SK-N-MC (cell line): ENCODE measurements at regions not wholly inside any gene's neighbourhood (a gene's known extent, or its start where the extent isn't known, plus 50 kb on each side); places are given as distances from the start of the nearest gene placed in this dataset.

Source experiments
- DNase-seq: peaks from one replicate; pipeline ENCODE4 v3.0.0-alpha.2; 2011; ENCODE audit warnings: low read depth, low spot score
- H3K27ac ChIP-seq: fragments of 200-600 bp; sonication (generic); 2 replicates; pipeline ENCODE4 v1.5.1; 2016; ENCODE audit warnings: mixed run types
- H3K36me3 ChIP-seq: fragments of 200-600 bp; sonication (generic); 2 replicates; pipeline ENCODE4 v1.6.1; 2017; ENCODE audit warnings: antibody characterized with exemption, low read length, mixed read lengths; ENCODE audit not compliant: insufficient read depth
- H3K4me3 ChIP-seq: fragments of 200-600 bp; sonication (generic); 2 replicates; pipeline ENCODE4 v1.5.1; 2016
- H3K9ac ChIP-seq: fragments of 200-600 bp; sonication (generic); 2 replicates; pipeline ENCODE4 v1.8.0; 2017; ENCODE audit warnings: mixed run types, mixed read lengths; ENCODE audit not compliant: insufficient read length
- H3K9me3 ChIP-seq: fragments of 200-600 bp; sonication (generic); 2 replicates; pipeline ENCODE4 v1.6.1; 2017; ENCODE audit warnings: low read depth, mild to moderate bottlenecking, antibody characterized with exemption, low read length, moderate library complexity, mixed read lengths
- EZH2 ChIP-seq: fragments of 200-600 bp; sonication (generic); IDR thresholded peaks from one replicate; pipeline ENCODE4 v1.6.1; 2017; ENCODE audit warnings: antibody characterized with exemption
- FOXP2 ChIP-seq: optimal IDR thresholded peaks from 2 replicates; pipeline ENCODE3; 2011; ENCODE audit warnings: mild to moderate bottlenecking, moderate library complexity; ENCODE audit not compliant: insufficient read depth; ENCODE audit errors: extremely low read length, control extremely low read depth
- POLR2AphosphoS5 ChIP-seq: IDR thresholded peaks from 2 replicates; pipeline ENCODE4 v1.6.1; 2012; ENCODE audit warnings: mild to moderate bottlenecking, low read depth, low read length, borderline replicate concordance

DNA sequence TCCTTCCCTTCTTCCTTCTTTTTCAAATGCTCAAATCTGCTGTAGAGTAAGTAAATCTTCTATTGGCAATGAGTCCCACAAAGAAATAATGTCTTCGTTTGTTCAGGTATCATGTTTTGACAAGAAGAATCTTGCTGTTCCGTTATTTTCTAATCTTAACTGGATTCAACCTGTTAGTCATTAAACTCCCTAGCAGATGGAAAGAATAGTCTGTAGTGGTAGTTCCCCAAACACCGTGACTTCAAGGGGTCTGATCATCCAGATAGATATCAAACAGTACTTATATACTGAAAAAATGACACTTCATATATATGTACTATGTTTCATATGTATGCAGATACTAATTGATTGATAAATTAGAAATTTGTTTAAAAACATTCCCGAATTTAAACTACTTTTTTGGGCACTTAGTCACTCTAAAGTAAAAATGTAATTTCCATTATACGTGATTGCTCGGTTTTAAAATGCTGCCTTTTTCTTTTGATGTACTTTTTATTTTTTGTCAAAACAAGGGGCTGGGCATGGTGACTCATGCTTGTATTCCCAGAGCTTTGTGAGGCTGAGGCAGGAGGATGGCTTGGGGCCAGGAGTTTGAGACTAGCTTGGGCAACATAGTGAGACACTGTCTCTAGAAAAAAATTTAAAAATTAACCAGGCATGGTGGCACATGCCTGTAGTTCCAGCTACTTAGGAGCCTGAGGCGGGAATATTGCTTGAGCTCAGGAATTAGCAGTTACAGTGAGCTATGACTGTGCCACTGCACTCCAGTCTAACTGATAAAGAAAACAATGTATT is 335.7 kb upstream of the SNX7 start:
- Histone ChIP-seq H3K27ac (peak overlapping the region; percentile 99), H3K9ac (no peak overlapping the region), H3K4me3 (no peak overlapping the region), H3K9me3 (no peaks in the 10 kb centered on the region), H3K36me3 (no peaks in the 10 kb centered on the region)
- DNase-seq: no peak
- TF ChIP-seq POLR2AphosphoS5 (no peak), EZH2 (no peak), FOXP2 (no peak)

DNA sequence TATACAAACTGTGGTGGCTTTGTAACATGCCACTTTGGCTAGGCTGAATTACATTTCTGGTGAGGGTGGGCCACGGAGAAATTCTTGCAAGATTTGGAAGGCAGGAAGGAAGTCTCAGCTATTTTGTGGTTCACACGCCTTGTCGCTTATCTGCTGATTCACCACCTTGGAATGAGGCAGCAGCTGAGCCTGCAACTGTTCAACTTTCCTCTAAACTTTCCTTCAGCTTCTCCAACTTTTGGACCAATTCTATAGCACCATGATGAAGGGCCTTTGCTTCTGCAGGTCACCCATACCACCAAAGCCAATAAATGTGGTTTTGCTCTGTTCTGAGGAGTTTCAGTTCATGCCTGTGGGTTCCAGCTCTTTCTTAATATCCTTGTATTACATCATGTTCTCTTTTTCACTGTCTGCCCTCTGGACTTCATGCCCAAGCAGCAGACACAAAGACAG is 337.6 kb upstream of the SNX7 start:
- Histone ChIP-seq H3K9me3 (peaks cover 5% of the 10 kb centered on the region; the same call in 1 of the 2 replicates), H3K9ac (peak overlapping the region; percentile 54), H3K4me3 (peak overlapping the region; percentile 70), H3K27ac (peak overlapping the region; percentile 99), H3K36me3 (no peaks in the 10 kb centered on the region)
- no peak; the same call in 1 of the 2 replicates for TF ChIP-seq POLR2AphosphoS5
- peak; percentile 35 for TF ChIP-seq FOXP2
- DNase-seq: peak; percentile 91

DNA sequence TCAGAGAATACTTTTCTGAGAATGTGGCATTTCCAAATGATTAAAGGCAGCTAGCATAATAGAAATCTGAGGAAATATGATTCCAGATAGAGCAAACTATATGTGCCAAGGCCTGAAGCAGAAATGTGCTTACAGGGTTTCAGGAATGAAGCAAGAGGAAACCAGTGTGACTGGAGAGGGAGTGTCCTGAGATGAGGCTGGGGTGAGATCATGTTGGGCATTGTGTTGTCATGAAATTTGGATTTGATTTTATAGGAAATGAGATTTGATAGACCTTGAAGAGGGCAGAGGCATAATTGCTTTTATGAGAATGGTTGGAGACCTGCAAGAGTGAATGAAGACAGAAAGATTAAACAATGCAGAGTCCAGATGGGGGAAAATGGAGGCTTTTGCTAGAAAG is 338.1 kb upstream of the SNX7 start:
- H3K4me3 ChIP-seq: peak overlapping the region; percentile 70
- H3K27ac ChIP-seq: peak overlapping the region; percentile 99
- TF ChIP-seq POLR2AphosphoS5 (no peak; the same call in 1 of the 2 replicates), EZH2 (no peak), FOXP2 (no peak)
- DNase-seq: peak; percentile 64
- no peaks in the 10 kb centered on the region for H3K36me3 ChIP-seq
- peak overlapping the region; percentile 54 for H3K9ac ChIP-seq
- peaks cover 5% of the 10 kb centered on the region; the same call in 1 of the 2 replicates for H3K9me3 ChIP-seq

DNA sequence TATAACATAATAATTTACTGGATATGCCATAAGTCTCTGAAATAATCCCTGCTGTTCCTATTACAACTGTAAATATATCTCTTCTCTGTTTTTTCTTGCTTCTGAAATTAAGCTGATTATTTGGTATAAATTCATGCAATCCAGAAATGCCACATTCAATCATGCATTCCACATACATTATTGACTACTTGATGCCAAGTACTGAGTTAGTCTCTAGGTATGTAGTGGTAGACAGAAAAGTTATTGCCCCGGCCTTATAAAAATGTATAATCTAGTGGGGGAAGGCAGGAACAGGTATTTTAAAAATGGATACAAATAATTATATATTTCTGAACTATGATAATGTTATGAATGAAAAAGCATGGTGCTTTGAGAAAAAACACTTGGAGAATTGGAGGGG is 338.6 kb upstream of the SNX7 start:
- Histone ChIP-seq H3K4me3 (peak overlapping the region; percentile 70), H3K36me3 (no peaks in the 10 kb centered on the region), H3K9ac (peak overlapping the region; percentile 54), H3K9me3 (peaks cover 5% of the 10 kb centered on the region; the same call in 1 of the 2 replicates), H3K27ac (peak overlapping the region; percentile 99)
- TF ChIP-seq EZH2 (no peak), FOXP2 (no peak)
- DNase-seq: no peak

DNA sequence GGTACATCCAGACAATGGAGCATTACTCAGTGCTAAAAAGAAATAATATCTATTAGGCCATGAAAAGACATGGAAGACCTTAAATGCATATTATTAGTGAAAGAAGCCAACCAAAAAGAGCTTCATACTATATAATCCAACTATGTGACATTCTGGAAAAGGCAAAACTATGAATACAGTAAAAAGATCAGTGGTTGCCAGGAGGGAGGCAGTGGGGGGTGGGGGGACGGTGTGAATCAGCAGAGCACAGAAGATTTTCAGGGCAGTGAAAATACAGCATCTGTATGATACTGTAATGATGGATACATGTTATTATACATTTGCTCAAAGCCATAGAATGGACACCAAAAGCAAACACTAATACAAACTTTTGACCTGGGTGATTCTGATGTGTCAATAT is 339.4 kb upstream of the SNX7 start:
- DNase-seq: no peak
- no peaks in the 10 kb centered on the region for H3K36me3 ChIP-seq
- peaks cover 5% of the 10 kb centered on the region; the same call in 1 of the 2 replicates for H3K9me3 ChIP-seq
- TF ChIP-seq FOXP2 (no peak), POLR2AphosphoS5 (no peak), EZH2 (no peak)
- peak overlapping the region; percentile 99 for H3K27ac ChIP-seq
- H3K9ac ChIP-seq: no peak overlapping the region
- H3K4me3 ChIP-seq: no peak overlapping the region

DNA sequence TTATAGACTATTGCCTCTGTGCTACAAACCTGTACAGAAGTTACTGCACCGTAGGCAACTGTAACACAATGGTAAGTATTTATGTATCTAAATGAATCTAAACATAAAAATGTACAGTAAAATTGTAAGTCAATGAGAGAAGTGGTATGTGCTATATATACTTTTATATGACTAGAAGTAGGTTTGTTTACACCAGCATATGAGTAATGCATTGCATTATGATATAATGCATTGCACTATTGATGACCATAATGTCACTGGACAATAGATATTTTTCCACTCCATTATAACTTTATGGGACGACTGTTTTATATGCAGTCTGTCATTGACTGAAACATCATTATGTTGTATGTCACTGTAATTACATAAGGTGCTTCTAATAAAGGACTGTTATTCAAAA is 340.3 kb upstream of the SNX7 start:
- Histone ChIP-seq H3K27ac (no peak overlapping the region), H3K36me3 (no peaks in the 10 kb centered on the region), H3K4me3 (no peak overlapping the region), H3K9ac (no peak overlapping the region), H3K9me3 (peaks cover 5% of the 10 kb centered on the region; the same call in 1 of the 2 replicates)
- TF ChIP-seq FOXP2 (no peak), EZH2 (no peak), POLR2AphosphoS5 (no peak)
- no peak for DNase-seq

DNA sequence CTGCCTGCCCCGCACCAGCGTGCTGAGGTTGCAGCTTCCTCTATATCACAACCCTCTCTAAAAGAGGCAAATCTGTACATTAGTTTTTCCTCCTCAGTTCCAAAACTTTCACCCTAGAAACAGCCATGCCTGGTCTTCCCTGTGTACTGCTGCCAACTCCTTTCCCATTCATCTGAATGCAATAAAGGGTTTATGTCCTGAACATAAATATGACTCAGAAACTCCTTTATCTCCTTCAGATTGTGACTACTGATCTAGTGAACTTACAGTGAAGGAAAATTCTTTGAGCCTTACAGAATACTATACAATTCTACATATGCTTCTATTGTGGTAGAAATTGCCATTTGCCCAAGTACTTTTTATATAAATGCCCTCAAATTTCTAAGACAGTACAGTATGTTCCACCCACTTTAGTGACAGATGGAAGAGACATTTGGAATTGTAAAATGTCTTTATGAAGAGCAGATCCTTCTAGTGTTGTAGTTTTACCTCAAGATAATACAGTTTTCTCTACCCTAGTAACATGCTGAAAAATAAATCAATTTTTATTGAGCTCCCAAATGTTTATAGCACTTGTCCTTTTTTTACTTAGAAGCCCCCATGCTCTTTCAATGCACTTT is 345.1 kb upstream of the SNX7 start:
- H3K9me3 ChIP-seq: peaks cover 5% of the 10 kb centered on the region; the same call in 1 of the 2 replicates
- DNase-seq: no peak
- peak overlapping the region; percentile 8; the same call in 1 of the 2 replicates for H3K27ac ChIP-seq
- H3K4me3 ChIP-seq: no peak overlapping the region
- no peaks in the 10 kb centered on the region for H3K36me3 ChIP-seq
- no peak overlapping the region for H3K9ac ChIP-seq
- no peak for TF ChIP-seq EZH2
- no peak for TF ChIP-seq POLR2AphosphoS5
- TF ChIP-seq FOXP2: no peak

DNA sequence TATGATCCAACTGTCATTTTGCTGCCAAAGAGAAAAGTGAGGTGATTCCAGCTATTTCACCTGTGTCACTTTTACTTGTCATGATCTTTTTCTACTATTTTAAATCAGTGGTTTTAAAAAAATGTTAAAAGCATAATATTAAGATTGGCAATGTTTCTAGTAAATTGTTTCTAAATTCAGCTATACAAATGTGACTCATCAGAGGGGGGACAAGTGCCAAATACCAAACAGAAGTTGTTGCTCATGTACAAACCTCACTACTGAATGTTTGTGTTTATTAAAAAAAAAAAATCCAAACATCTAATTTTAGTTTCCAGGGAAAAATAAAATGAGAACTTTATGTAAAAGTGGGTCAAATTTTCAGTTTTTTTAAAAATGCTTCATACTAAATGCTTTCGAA is 346.2 kb upstream of the SNX7 start:
- H3K36me3 ChIP-seq: no peaks in the 10 kb centered on the region
- peaks cover 5% of the 10 kb centered on the region; the same call in 1 of the 2 replicates for H3K9me3 ChIP-seq
- TF ChIP-seq EZH2: no peak
- TF ChIP-seq POLR2AphosphoS5: no peak
- no peak for TF ChIP-seq FOXP2
- no peak overlapping the region for H3K4me3 ChIP-seq
- H3K27ac ChIP-seq: no peak overlapping the region
- no peak for DNase-seq
- H3K9ac ChIP-seq: no peak overlapping the region

DNA sequence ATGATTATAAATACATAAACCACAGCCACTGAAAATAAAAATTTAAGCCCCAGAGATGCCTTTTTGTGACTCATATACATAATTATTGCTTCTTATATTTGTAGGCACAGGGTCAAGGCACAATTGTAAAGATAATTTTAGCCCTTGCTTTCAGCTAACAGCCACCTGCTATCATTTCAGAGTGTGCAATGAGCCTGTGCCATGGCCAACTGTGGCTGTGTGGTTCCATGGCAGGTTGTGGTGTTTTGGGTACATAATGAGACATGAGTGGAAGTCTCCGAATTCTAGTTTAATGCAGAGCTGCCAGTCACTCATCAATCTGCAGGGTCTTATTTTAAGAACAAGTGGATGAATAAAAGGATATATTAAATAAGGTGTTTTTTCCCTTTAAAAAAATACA is 346.9 kb upstream of the SNX7 start:
- DNase-seq: no peak
- Histone ChIP-seq H3K27ac (no peak overlapping the region), H3K9ac (no peak overlapping the region), H3K36me3 (no peaks in the 10 kb centered on the region), H3K4me3 (no peak overlapping the region), H3K9me3 (no peaks in the 10 kb centered on the region)
- TF ChIP-seq FOXP2: no peak
- TF ChIP-seq POLR2AphosphoS5: no peak
- no peak for TF ChIP-seq EZH2
